ENCODE measurements at regions not wholly inside any gene's neighbourhood (a gene's known extent, or its start where the extent isn't known, plus 50 kb on each side); places are given as distances from the start of the nearest gene placed in this dataset.

DNA sequence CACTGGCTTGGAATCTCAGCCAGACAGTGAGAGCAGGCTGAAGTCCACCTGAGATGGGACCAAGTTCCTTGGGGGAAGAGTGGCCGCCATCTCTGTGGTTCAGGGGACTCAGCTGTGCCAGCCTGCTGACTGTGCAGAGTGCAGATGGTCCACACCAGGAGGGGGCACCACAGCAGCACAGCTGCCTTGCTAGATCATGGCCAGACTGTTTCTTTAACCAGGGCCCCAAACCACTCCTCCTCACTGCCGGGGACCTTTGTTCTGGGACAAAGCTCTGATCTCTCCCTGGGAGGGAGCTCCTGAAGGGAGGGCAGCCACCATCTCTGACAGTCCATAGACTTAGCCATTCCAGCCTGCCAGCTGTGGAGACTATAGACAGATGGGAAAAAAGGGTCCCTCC, 2189.6 kb downstream of the PCDH7 start:
- Histone ChIP-seq H3K36me3 (ENCODE audit: control insufficient read depth, insufficient read depth, low read length) (no peaks in the 10 kb centered on the region), H3K27me3 (replicated peaks; ENCODE audit: control insufficient read depth, insufficient read depth, low read length) (no peaks in the 10 kb centered on the region), H3K4me3 (replicated peaks; ENCODE audit: low read depth, low read length) (no peak overlapping the region)
- no peak for DNase-seq (ENCODE audit: extremely low read depth, insufficient read length)
- TF ChIP-seq, protein P1, sequence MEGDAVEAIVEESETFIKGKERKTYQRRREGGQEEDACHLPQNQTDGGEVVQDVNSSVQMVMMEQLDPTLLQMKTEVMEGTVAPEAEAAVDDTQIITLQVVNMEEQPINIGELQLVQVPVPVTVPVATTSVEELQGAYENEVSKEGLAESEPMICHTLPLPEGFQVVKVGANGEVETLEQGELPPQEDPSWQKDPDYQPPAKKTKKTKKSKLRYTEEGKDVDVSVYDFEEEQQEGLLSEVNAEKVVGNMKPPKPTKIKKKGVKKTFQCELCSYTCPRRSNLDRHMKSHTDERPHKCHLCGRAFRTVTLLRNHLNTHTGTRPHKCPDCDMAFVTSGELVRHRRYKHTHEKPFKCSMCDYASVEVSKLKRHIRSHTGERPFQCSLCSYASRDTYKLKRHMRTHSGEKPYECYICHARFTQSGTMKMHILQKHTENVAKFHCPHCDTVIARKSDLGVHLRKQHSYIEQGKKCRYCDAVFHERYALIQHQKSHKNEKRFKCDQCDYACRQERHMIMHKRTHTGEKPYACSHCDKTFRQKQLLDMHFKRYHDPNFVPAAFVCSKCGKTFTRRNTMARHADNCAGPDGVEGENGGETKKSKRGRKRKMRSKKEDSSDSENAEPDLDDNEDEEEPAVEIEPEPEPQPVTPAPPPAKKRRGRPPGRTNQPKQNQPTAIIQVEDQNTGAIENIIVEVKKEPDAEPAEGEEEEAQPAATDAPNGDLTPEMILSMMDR (IDR thresholded peaks at IDR 0.05; ENCODE audit: insufficient read depth, low read length, poor library complexity, severe bottlenecking), result no peak

DNA sequence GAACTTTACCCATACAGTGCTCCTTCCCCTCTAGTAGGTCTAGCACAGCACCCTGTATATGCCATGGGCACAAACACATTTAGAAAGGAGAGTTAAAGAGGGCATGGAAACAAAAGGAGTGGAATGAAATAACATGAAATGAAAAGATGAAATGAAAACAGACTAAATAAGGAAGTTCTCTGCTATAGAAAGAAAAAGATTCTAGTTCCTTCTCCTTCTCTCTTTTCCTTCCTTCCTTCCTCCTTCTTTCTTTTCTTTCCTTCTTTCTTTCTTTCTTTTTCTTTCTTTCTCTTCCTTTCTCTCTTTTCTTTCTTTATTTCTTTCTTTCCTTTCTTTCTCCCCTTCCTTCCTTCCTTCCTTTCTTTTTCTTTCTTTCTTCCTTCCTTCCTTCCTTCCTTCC, 2197.4 kb downstream of the PCDH7 start:
- Histone ChIP-seq H3K27me3 (replicated peaks; ENCODE audit: control insufficient read depth, insufficient read depth, low read length) (no peaks in the 10 kb centered on the region), H3K4me3 (replicated peaks; ENCODE audit: low read depth, low read length) (no peak overlapping the region), H3K36me3 (ENCODE audit: control insufficient read depth, insufficient read depth, low read length) (no peaks in the 10 kb centered on the region)
- no peak for DNase-seq (ENCODE audit: extremely low read depth, insufficient read length)
- TF ChIP-seq, protein P1 (IDR thresholded peaks at IDR 0.05; ENCODE audit: insufficient read depth, low read length, poor library complexity, severe bottlenecking), result no peak

DNA sequence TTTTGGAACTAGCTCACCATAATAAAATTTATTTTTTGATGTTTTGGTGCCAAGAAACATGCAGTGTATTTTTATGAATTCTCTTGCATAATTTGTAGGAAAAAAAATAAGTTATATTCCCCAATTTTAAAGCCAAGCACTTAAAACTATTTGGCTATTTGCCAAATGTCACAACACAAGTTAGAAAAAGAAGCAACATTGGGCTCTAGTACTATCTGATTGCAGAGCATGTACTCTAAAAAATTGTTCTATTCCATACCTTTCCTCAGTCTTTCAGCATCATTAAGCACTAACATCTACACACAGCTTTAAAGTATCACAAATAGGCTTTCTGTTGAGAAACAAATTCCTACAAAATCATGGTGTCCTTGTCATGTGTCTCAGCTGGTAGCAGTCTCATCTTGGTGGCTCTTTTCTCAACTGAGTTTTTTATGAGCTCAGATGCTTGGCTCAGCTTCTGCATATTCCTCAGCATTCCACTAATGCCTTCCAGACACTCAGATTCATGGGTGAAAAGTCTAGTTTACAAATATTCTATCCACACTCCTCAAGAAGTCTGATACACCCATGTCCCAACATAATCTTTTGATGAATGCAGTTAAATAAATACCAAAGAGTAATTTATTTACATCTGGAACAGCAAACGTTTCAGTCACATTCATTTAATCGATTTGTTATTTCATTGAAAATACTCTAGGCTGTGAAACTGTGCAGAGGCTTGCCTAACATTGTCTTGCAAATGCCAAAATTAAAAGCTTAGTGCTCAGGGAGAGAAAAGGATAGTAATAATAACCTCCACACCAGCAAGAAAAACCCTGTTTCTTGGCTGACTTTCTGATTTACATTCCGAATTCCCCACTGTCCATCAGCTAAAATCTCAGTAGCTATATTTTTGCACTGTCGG, 2209.9 kb downstream of the PCDH7 start:
- Histone ChIP-seq H3K27me3 (replicated peaks; ENCODE audit: control insufficient read depth, insufficient read depth, low read length) (no peaks in the 10 kb centered on the region), H3K4me3 (replicated peaks; ENCODE audit: low read depth, low read length) (no peak overlapping the region), H3K36me3 (ENCODE audit: control insufficient read depth, insufficient read depth, low read length) (no peaks in the 10 kb centered on the region)
- TF ChIP-seq, protein P1 (IDR thresholded peaks at IDR 0.05; ENCODE audit: insufficient read depth, low read length, poor library complexity, severe bottlenecking), result no peak
- DNase-seq (ENCODE audit: extremely low read depth, insufficient read length), result no peak

DNA sequence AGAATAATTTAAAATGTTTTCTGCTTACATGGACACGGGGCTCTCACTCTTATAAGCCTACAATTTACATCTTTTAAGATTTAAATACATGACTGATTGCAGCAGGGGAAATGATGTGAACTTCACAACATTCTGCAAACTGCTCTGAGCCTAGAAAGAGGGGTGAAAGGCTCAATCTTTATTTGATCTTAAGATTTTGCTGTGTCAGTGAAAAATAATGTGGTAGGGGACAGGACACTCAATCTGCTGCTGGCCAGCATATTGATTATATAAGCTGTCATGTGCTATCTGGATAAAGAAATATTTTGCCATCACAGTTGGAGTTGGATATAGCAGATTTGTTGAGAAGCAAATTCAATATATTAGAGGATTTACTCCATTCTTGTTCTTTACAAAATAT, 2210.5 kb downstream of the PCDH7 start:
- Histone ChIP-seq H3K4me3 (replicated peaks; ENCODE audit: low read depth, low read length) (no peak overlapping the region), H3K36me3 (ENCODE audit: control insufficient read depth, insufficient read depth, low read length) (no peaks in the 10 kb centered on the region), H3K27me3 (replicated peaks; ENCODE audit: control insufficient read depth, insufficient read depth, low read length) (no peaks in the 10 kb centered on the region)
- no peak for DNase-seq (ENCODE audit: extremely low read depth, insufficient read length)
- TF ChIP-seq, protein P1 (IDR thresholded peaks at IDR 0.05; ENCODE audit: insufficient read depth, low read length, poor library complexity, severe bottlenecking), result no peak

DNA sequence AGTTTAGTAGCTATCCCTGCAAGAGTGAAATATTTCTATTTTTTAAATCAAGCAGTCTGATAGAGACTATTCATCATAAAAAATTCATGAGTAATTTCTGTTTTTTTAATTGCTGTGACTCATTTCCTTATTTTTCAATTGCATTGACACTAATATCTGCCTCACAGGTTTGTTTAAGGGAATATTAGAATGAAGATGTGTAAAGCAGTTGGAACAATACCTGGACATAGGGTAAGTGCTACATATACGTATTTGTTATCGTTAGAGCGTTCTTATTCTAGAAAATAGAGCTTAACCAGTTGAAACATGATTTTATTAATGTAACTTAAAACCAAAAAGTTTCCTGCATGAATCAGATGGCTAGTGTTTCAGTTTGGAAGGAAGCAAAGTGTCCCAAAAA, 2211.3 kb downstream of the PCDH7 start:
- Histone ChIP-seq H3K36me3 (ENCODE audit: control insufficient read depth, insufficient read depth, low read length) (no peaks in the 10 kb centered on the region), H3K4me3 (replicated peaks; ENCODE audit: low read depth, low read length) (no peak overlapping the region), H3K27me3 (replicated peaks; ENCODE audit: control insufficient read depth, insufficient read depth, low read length) (no peaks in the 10 kb centered on the region)
- DNase-seq (ENCODE audit: extremely low read depth, insufficient read length), result no peak
- TF ChIP-seq, protein P1 (IDR thresholded peaks at IDR 0.05; ENCODE audit: insufficient read depth, low read length, poor library complexity, severe bottlenecking), result no peak
